Panc1 (cell line): ENCODE measurements at regions not wholly inside any gene's neighbourhood (a gene's known extent, or its start where the extent isn't known, plus 50 kb on each side); places are given as distances from the start of the nearest gene placed in this dataset.

Source experiments
- POLR2AphosphoS5 ChIP-seq: IDR thresholded peaks from 2 replicates; pipeline ENCODE4 v1.6.1; 2012; ENCODE audit warnings: mild to moderate bottlenecking, low read depth, low read length, moderate library complexity
- TF ChIP-seq, protein P1 (sequence below): fragments of 450-650 bp; IDR thresholded peaks from 2 replicates; pipeline ENCODE4 v1.5.1; 2017; ENCODE audit warnings: mild to moderate bottlenecking

DNA sequence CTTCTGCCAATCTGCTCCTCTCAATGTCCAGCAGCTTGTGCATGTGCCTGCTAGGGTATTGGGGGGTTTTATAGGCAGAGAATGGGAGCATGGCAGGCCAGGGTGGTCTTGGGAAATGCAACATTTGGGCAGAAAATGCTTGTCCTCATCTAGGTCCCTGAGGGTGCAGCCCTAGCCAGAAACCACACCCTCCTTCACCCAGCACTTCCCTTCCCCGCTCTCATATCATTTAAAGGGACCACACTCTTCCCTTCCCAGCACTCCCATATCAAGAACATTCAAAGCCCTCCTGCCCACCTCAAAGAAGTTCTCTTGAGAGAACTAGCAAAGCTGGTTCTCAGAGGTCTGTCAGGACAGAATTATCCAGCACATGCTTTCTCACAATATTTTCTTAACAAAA lies 62.1 kb downstream of the HSD3B1 start:
- no peak for TF ChIP-seq POLR2AphosphoS5
- TF ChIP-seq, protein P1, sequence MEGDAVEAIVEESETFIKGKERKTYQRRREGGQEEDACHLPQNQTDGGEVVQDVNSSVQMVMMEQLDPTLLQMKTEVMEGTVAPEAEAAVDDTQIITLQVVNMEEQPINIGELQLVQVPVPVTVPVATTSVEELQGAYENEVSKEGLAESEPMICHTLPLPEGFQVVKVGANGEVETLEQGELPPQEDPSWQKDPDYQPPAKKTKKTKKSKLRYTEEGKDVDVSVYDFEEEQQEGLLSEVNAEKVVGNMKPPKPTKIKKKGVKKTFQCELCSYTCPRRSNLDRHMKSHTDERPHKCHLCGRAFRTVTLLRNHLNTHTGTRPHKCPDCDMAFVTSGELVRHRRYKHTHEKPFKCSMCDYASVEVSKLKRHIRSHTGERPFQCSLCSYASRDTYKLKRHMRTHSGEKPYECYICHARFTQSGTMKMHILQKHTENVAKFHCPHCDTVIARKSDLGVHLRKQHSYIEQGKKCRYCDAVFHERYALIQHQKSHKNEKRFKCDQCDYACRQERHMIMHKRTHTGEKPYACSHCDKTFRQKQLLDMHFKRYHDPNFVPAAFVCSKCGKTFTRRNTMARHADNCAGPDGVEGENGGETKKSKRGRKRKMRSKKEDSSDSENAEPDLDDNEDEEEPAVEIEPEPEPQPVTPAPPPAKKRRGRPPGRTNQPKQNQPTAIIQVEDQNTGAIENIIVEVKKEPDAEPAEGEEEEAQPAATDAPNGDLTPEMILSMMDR, result no peak
